Neuronal stem cell (in vitro differentiated cells): ENCODE measurements at regions not wholly inside any gene's neighbourhood (a gene's known extent, or its start where the extent isn't known, plus 50 kb on each side); places are given as distances from the start of the nearest gene placed in this dataset.

Source experiments
- DNase-seq: peaks from one replicate; pipeline ENCODE4 v3.0.0-alpha.2; 2013; ENCODE audit warnings: low spot score
- H2AFZ ChIP-seq: one replicate; pipeline ENCODE4 v1.6.1; 2013; ENCODE audit warnings: mild to moderate bottlenecking, low read length, inconsistent platforms
- H2AK5ac ChIP-seq: 2 replicates; pipeline ENCODE4 v1.6.1; 2013; ENCODE audit warnings: low read depth, mild to moderate bottlenecking, inconsistent platforms, low read length, moderate library complexity, mixed read lengths
- H2BK120ac ChIP-seq: 2 replicates; pipeline ENCODE4 v1.6.1; 2013; ENCODE audit warnings: low read depth, mild to moderate bottlenecking, inconsistent platforms, low read length, moderate library complexity, mixed read lengths
- H2BK12ac ChIP-seq: one replicate; pipeline ENCODE4 v1.6.1; 2013; ENCODE audit warnings: low read length, inconsistent platforms
- H2BK15ac ChIP-seq: 2 replicates; pipeline ENCODE4 v1.6.1; 2013; ENCODE audit warnings: mild to moderate bottlenecking, low read length, inconsistent platforms, mixed read lengths
- H2BK5ac ChIP-seq: one replicate; pipeline ENCODE4 v1.6.1; 2013; ENCODE audit warnings: inconsistent platforms, mild to moderate bottlenecking, low read length, moderate library complexity
- H3K14ac ChIP-seq: one replicate; pipeline ENCODE4 v1.6.1; 2013; ENCODE audit warnings: low read length, inconsistent platforms
- H3K18ac ChIP-seq: 2 replicates; pipeline ENCODE4 v1.6.1; 2013; ENCODE audit warnings: low read length, inconsistent platforms
- H3K23ac ChIP-seq: 2 replicates; pipeline ENCODE4 v1.6.1; 2013; ENCODE audit warnings: low read depth, mild to moderate bottlenecking, mixed read lengths, low read length, inconsistent platforms; ENCODE audit not compliant: poor library complexity
- H3K27ac ChIP-seq: replicated peaks from 3 replicates; pipeline ENCODE4 v1.5.1; 2013; ENCODE audit warnings: low read length, inconsistent platforms
- H3K27me3 ChIP-seq, 3 experiments: 2 replicates each; pipeline ENCODE4 v1.6.1; 2013; ENCODE audit warnings: low read length in 3 of 3, mild to moderate bottlenecking in 2 of 3, inconsistent platforms in 1 of 3, low read depth in 1 of 3, mixed read lengths in 1 of 3, moderate library complexity in 1 of 3; ENCODE audit not compliant: control insufficient read depth in 3 of 3, insufficient read depth in 3 of 3
- H3K36me3 ChIP-seq, 2 donors: replicated peaks in 1 of 2; 2 replicates each; pipeline ENCODE4 v1.6.1; 2013; ENCODE audit warnings: low read length in 2 of 2; ENCODE audit not compliant: control insufficient read depth in 2 of 2, insufficient read depth in 2 of 2
- H3K4ac ChIP-seq: 2 replicates; pipeline ENCODE4 v1.6.1; 2013; ENCODE audit warnings: inconsistent platforms, mild to moderate bottlenecking, low read length, moderate library complexity
- H3K4me1 ChIP-seq, 2 donors: 1 replicate in 1 of 2; 2 replicates in 1 of 2; pipeline ENCODE4 v1.6.1; 2013; ENCODE audit warnings: low read length in 2 of 2, low read depth in 1 of 2; ENCODE audit not compliant: control insufficient read depth in 2 of 2, insufficient read depth in 1 of 2
- H3K4me2 ChIP-seq: one replicate; pipeline ENCODE4 v1.6.1; 2013; ENCODE audit warnings: mild to moderate bottlenecking, low read length, inconsistent platforms; ENCODE audit not compliant: insufficient read depth, poor library complexity, severe bottlenecking
- H3K4me3 ChIP-seq, 2 donors: 2 replicates each; pipeline ENCODE4 v1.5.1; 2013; ENCODE audit warnings: low read length in 2 of 2, mild to moderate bottlenecking in 2 of 2, inconsistent platforms in 1 of 2, moderate library complexity in 1 of 2
- H3K79me1 ChIP-seq: one replicate; pipeline ENCODE4 v1.6.1; 2013; ENCODE audit warnings: low read depth, mild to moderate bottlenecking, inconsistent platforms, low read length, moderate library complexity
- H3K9ac ChIP-seq: one replicate; pipeline ENCODE4 v1.6.1; 2013; ENCODE audit warnings: mild to moderate bottlenecking, low read depth, low read length, inconsistent platforms; ENCODE audit not compliant: poor library complexity
- H3K9me3 ChIP-seq, 2 donors: replicated peaks in 1 of 2; 2 replicates each; pipeline versions ENCODE3 to v1.6.1; 2013; ENCODE audit warnings: low read length in 2 of 2, mild to moderate bottlenecking in 2 of 2, inconsistent platforms in 1 of 2, low read depth in 1 of 2, mixed read lengths in 1 of 2, moderate library complexity in 1 of 2; ENCODE audit not compliant: control insufficient read depth in 2 of 2, insufficient read depth in 1 of 2
- H4K8ac ChIP-seq: one replicate; pipeline ENCODE4 v1.6.1; 2013; ENCODE audit warnings: low read depth, mild to moderate bottlenecking, inconsistent platforms, low read length, moderate library complexity
- H4K91ac ChIP-seq: one replicate; pipeline ENCODE4 v1.6.1; 2013; ENCODE audit warnings: low read length, low read depth, mild to moderate bottlenecking, inconsistent platforms; ENCODE audit not compliant: poor library complexity
- WGBS, 2 donors: extraction: QIAGEN DNeasy Blood & Tissue Kit; methylation state at CpG; one replicate each; pipeline ENCODE4 v1.1.7; 2013; ENCODE audit warnings: missing lambda C conversion rate in 2 of 2, mixed read lengths in 1 of 2; ENCODE audit not compliant: insufficient read length in 2 of 2, insufficient replicate concordance in 1 of 2; ENCODE audit errors: extremely low coverage in 2 of 2; 5-methylcytosine and 5-hydroxymethylcytosine counted together

DNA sequence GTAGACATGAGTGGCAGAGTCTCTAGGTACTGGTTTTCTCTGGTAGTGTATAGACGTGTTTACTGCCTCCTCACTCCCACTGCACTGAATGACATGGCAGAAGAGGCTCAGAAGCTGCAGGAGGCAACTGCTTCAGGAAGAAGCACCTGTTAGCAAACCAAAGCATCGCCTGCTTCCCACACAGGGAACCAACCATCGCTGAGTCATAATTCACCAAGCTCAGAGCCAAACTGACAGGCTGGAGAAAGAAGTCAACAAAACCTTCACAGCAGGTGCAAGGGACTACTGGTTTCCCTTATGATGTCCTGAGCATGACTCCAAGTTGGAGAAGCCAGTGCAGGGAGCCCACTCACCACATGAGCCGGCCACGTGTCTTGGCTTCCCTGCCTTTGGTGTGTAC, 69.8 kb downstream of the KCTD12 start:
- no peak overlapping the region for H3K23ac ChIP-seq

GRCh38 chr13:76815344-76815743, 70.9 kb downstream of the KCTD12 start:
- no peak overlapping the region for H2BK12ac ChIP-seq
- H3K4me1 ChIP-seq, result no peaks in the 10 kb centered on the region
- H2BK15ac ChIP-seq, result no peak overlapping the region
- H3K9ac ChIP-seq, result no peak overlapping the region
- no peak overlapping the region for H3K14ac ChIP-seq
- no peak for DNase-seq
- no peak overlapping the region for H3K4me2 ChIP-seq
- H3K9me3 ChIP-seq, result no peaks in the 10 kb centered on the region
- H3K27ac ChIP-seq, result no peak overlapping the region
- no peak overlapping the region for H2BK5ac ChIP-seq
- no peak overlapping the region for H2AK5ac ChIP-seq
- WGBS, 2 donors, result no CpG with 5 or more reads among the region's 2 CpGs
- H3K4me3 ChIP-seq, result no peak overlapping the region
- H3K4ac ChIP-seq, result no peak overlapping the region
- no peaks in the 10 kb centered on the region for H3K27me3 ChIP-seq
- no peaks in the 10 kb centered on the region for H3K36me3 ChIP-seq
- H2AFZ ChIP-seq, result no peak overlapping the region
- no peak overlapping the region for H4K91ac ChIP-seq
- no peak overlapping the region for H3K18ac ChIP-seq
- no peak overlapping the region for H3K23ac ChIP-seq
- no peak overlapping the region for H2BK120ac ChIP-seq
- H3K79me1 ChIP-seq, result no peaks in the 10 kb centered on the region
- no peak overlapping the region for H4K8ac ChIP-seq

More for the DNA sequence above, 69.8 kb downstream of the KCTD12 start:
- Histone ChIP-seq H2BK5ac (no peak overlapping the region), H3K4me2 (no peak overlapping the region), H3K9me3 (no peaks in the 10 kb centered on the region), H3K79me1 (no peaks in the 10 kb centered on the region), H2AK5ac (no peak overlapping the region), H3K9ac (no peak overlapping the region), H3K4me1 (no peaks in the 10 kb centered on the region), H3K27ac (no peak overlapping the region), H2BK120ac (no peak overlapping the region), H2BK15ac (no peak overlapping the region), H3K36me3 (no peaks in the 10 kb centered on the region), H4K8ac (no peak overlapping the region), H3K4me3 (no peak overlapping the region), H4K91ac (no peak overlapping the region), H2BK12ac (no peak overlapping the region), H3K18ac (no peak overlapping the region), H3K4ac (no peak overlapping the region), H3K14ac (no peak overlapping the region), H3K27me3 (no peaks in the 10 kb centered on the region), H2AFZ (no peak overlapping the region)
- DNase-seq, result no peak
- no CpG with 5 or more reads among the region's 5 CpGs for WGBS, 2 donors

- Histone ChIP-seq H3K4ac (no peak overlapping the region), H3K27me3 (no peaks in the 10 kb centered on the region), H2BK12ac (no peak overlapping the region), H3K18ac (no peak overlapping the region), H3K23ac (no peak overlapping the region), H2BK15ac (no peak overlapping the region), H2AFZ (no peak overlapping the region), H3K36me3 (no peaks in the 10 kb centered on the region), H4K8ac (no peak overlapping the region), H3K79me1 (no peaks in the 10 kb centered on the region), H3K9ac (no peak overlapping the region), H3K4me1 (no peaks in the 10 kb centered on the region), H2BK5ac (no peak overlapping the region), H2BK120ac (no peak overlapping the region), H3K27ac (no peak overlapping the region), H3K4me2 (no peak overlapping the region), H4K91ac (no peak overlapping the region), H3K9me3 (no peaks in the 10 kb centered on the region), H3K4me3 (no peak overlapping the region), H3K14ac (no peak overlapping the region), H2AK5ac (no peak overlapping the region)
- DNase-seq, result no peak
Observed at GRCh38 chr13:76813891-76814290, 72.3 kb downstream of the KCTD12 start.

- Histone ChIP-seq H4K91ac (no peak overlapping the region), H3K9me3 (peaks cover 0 to 3% of the 10 kb centered on the region in 2 donors), H3K36me3 (no peaks in the 10 kb centered on the region), H3K79me1 (no peaks in the 10 kb centered on the region), H3K4me3 (no peak overlapping the region), H3K9ac (no peak overlapping the region), H3K23ac (no peak overlapping the region), H4K8ac (no peak overlapping the region), H3K4ac (no peak overlapping the region), H2BK120ac (no peak overlapping the region), H2AK5ac (no peak overlapping the region), H3K4me1 (no peaks in the 10 kb centered on the region), H3K4me2 (no peak overlapping the region), H3K18ac (no peak overlapping the region), H3K27me3 (no peaks in the 10 kb centered on the region), H2BK12ac (no peak overlapping the region), H3K27ac (no peak overlapping the region), H3K14ac (no peak overlapping the region), H2BK5ac (no peak overlapping the region), H2AFZ (no peak overlapping the region), H2BK15ac (no peak overlapping the region)
- WGBS, 2 donors, result no CpG with 5 or more reads among the region's 4 CpGs
- no peak for DNase-seq
Observed at GRCh38 chr13:76813000-76813691, 73.1 kb downstream of the KCTD12 start.
